ENCODE measurements at regions not wholly inside any gene's neighbourhood (a gene's known extent, or its start where the extent isn't known, plus 50 kb on each side); places are given as distances from the start of the nearest gene placed in this dataset.

DNA sequence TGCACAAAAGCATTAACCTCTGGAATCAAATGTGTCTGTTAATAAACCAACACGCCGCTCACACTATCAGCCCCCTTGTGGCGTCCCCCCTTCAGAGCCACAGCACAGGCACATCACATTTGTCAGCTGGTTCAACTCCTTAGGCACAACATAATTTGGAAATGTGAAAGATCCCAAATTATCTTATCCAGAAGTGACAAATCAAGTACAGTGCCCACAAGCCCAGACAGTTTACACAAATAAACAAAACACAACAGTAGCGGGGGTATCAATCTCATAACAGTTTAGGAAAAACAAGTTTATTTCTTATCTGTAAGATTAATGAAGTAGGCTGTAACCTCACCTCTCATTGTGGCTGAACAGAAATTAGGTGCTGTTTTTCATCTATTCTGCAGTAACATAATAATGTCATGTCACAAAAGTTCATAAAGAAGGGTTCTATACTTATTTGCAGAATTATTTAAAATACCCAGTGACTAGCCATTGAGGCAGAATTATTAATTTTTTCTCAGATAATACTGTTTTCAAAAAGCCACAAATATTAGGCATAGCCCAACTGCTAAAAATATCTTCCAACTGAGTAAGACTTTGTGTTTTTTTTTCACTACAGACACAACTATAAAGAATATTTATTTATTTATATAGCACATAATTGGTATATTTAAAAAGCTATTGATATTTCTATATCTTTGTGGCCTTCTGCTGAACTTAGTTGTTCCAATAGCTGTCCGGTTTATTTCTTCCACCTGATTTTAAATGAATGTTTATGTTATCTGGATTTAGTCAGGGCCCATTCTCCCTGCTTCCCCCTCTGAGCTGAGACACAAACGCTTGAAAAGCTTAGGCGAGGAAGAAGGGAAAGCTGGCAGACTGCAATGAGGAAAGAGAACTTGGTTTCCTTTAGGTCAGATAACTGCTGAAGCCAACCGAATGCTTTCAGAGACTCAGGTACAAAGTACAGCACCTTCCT lies 214.7 kb downstream of the QDPR start:
- no peaks in the 10 kb centered on the region for H3K36me3 ChIP-seq
- H3K4me1 ChIP-seq = no peaks in the 10 kb centered on the region
- TF ChIP-seq POLR2AphosphoS5 (IDR thresholded peaks at IDR 0.05) = no peak
- H3K4me3 ChIP-seq = no peak overlapping the region
- DNase-seq (ENCODE audit: low spot score in 2 of 2) = no peak
- H3K9me3 ChIP-seq = no peaks in the 10 kb centered on the region
- no peak overlapping the region for H3K27ac ChIP-seq
- H3K27me3 ChIP-seq = peaks cover 4% of the 10 kb centered on the region
- WGBS = 82% methylated on average over 8 of the region's 8 CpGs

DNA sequence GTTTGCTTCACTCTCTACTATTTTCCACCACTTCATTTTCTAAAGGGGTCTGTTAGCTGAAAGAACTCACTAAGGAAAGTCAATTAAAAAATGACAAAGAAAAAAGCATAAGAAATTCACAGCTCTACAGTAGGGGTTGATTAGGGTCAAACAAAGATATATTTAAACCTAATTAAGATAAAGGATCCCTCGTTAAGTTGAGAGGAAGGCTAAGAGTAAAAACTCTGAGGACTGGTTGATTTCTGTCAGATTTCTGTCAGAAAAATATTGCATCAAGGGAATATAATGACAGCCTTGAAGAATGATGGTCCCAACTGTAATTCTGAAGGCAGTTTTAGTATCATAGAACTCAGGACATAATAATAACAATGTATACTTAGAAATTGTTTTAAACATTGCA lies 218.0 kb downstream of the QDPR start:
- Histone ChIP-seq H3K4me1 (no peaks in the 10 kb centered on the region), H3K4me3 (no peak overlapping the region), H3K36me3 (no peaks in the 10 kb centered on the region), H3K9me3 (no peaks in the 10 kb centered on the region), H3K27me3 (peaks cover 4% of the 10 kb centered on the region), H3K27ac (no peak overlapping the region)
- no peak for DNase-seq (ENCODE audit: low spot score in 2 of 2)
- no peak for TF ChIP-seq EP300 (IDR thresholded peaks at IDR 0.05)
- TF ChIP-seq, protein P1, sequence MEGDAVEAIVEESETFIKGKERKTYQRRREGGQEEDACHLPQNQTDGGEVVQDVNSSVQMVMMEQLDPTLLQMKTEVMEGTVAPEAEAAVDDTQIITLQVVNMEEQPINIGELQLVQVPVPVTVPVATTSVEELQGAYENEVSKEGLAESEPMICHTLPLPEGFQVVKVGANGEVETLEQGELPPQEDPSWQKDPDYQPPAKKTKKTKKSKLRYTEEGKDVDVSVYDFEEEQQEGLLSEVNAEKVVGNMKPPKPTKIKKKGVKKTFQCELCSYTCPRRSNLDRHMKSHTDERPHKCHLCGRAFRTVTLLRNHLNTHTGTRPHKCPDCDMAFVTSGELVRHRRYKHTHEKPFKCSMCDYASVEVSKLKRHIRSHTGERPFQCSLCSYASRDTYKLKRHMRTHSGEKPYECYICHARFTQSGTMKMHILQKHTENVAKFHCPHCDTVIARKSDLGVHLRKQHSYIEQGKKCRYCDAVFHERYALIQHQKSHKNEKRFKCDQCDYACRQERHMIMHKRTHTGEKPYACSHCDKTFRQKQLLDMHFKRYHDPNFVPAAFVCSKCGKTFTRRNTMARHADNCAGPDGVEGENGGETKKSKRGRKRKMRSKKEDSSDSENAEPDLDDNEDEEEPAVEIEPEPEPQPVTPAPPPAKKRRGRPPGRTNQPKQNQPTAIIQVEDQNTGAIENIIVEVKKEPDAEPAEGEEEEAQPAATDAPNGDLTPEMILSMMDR (IDR thresholded peaks at IDR 0.05) = no peak
- TF ChIP-seq POLR2AphosphoS5 (IDR thresholded peaks at IDR 0.05) = no peak
- no peak for TF ChIP-seq POLR2A (IDR thresholded peaks at IDR 0.05)
- WGBS = 67% methylated on average over 1 of the region's 1 CpG

DNA sequence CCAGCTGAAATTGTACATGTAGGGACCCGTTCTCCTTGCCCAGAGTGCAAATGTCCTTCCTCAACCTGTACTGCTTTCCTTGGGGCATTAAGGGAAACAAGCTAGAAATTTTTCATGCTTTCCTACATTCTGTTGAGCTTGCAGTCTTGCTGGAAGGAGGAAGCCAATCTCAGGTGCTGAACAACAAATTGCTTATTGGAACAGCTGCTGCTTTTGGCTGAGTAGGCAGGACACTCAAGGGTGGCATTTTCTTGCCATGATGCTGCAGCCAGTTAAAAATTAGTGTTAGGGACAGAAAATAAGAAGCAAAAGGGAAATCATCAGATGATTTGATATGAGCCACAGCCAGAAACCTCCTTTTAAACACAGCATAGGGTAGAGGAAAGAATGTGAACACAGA lies 223.7 kb downstream of the QDPR start:
- no peak for DNase-seq (ENCODE audit: low spot score in 2 of 2)
- Histone ChIP-seq H3K4me3 (no peak overlapping the region), H3K4me1 (peaks cover 9% of the 10 kb centered on the region), H3K27me3 (no peaks in the 10 kb centered on the region), H3K36me3 (no peaks in the 10 kb centered on the region), H3K9me3 (no peaks in the 10 kb centered on the region), H3K27ac (no peak overlapping the region)
- TF ChIP-seq, protein P1 (IDR thresholded peaks at IDR 0.05) = no peak
- WGBS = 88% methylated on average over 1 of the region's 1 CpG

DNA sequence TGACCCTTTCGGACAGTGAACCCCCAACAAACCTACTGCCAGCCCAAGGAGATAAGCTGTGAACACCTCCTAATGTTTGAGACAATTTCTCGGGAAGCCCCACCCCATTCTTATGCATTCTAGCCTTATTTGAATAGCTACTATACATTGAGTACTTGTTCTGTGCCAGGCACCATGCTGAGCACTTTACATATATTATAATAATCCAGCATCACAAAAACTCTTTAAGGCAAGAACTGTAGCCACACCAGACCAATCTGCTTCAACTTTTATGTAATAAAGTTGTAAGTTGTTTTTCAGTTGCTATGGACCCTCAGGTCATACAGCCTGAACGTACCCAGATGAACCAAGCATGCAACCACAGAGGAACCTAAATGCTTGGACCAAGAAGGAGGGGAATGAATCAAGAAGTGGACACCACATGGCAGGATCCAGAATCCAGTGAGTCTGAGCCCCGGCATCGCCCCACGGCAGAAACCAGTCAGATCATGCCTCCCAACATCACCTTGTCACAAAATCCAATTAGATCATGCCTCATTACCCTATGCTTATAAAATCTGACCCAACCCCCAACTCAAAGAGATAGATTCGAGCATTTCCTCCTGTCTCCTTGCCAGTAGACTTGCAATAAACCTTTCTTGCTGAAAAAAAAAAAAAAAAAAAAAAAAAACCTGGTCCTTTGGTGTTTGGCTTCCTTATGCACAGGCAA lies 225.0 kb downstream of the QDPR start:
- peaks cover 9% of the 10 kb centered on the region for H3K4me1 ChIP-seq
- WGBS = 58% methylated on average over 7 of the region's 7 CpGs
- H3K36me3 ChIP-seq = no peaks in the 10 kb centered on the region
- no peaks in the 10 kb centered on the region for H3K9me3 ChIP-seq
- no peak overlapping the region for H3K27ac ChIP-seq
- H3K4me3 ChIP-seq = no peak overlapping the region
- no peaks in the 10 kb centered on the region for H3K27me3 ChIP-seq
- DNase-seq (ENCODE audit: low spot score in 2 of 2) = no peak
- TF ChIP-seq EP300 (IDR thresholded peaks at IDR 0.05) = no peak

DNA sequence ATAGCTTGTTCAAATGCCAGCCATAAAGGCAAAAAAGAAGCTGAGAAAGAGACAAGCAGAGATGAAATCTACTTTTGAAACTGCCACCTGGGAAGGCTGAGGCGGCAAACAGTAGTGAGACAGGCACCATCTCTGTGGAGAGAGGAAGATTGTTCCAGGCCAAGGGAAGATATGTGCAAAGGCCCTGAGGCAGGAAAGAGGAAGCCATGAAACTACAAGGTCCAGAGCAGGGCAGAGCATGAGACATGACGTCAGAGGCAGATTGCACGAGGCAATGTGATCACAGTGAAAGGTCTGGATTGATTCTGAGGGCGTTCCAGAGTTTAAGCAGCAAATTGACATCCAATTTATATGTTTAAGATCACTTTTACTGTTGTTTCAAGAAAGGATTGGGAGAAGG lies 226.1 kb downstream of the QDPR start:
- no peak for DNase-seq (ENCODE audit: low spot score in 2 of 2)
- TF ChIP-seq POLR2AphosphoS5 (IDR thresholded peaks at IDR 0.05) = no peak
- TF ChIP-seq EP300 (IDR thresholded peaks at IDR 0.05) = no peak
- TF ChIP-seq, protein P1 (IDR thresholded peaks at IDR 0.05) = no peak
- no peak for TF ChIP-seq POLR2A (IDR thresholded peaks at IDR 0.05)
- H3K9me3 ChIP-seq = no peaks in the 10 kb centered on the region
- no peaks in the 10 kb centered on the region for H3K27me3 ChIP-seq
- H3K36me3 ChIP-seq = no peaks in the 10 kb centered on the region
- H3K4me1 ChIP-seq = peaks cover 9% of the 10 kb centered on the region
- H3K4me3 ChIP-seq = no peak overlapping the region
- H3K27ac ChIP-seq = no peak overlapping the region
- 77% methylated on average over 4 of the region's 4 CpGs for WGBS

Data from suprapubic skin (tissue), 4 donors.